Astrocyte (in vitro differentiated cells and primary cell): ENCODE measurements at regions not wholly inside any gene's neighbourhood (a gene's known extent, or its start where the extent isn't known, plus 50 kb on each side); places are given as distances from the start of the nearest gene placed in this dataset.

Source experiments
- EZH2 ChIP-seq: IDR thresholded peaks from 2 replicates; pipeline ENCODE4 v1.6.1; 2012; ENCODE audit warnings: mild to moderate bottlenecking, low read length, inconsistent platforms; ENCODE audit not compliant: insufficient read depth
- TF ChIP-seq, protein P1 (sequence below): IDR thresholded peaks from 2 replicates; pipeline ENCODE4 v1.5.1; 2011; ENCODE audit warnings: low read depth, mild to moderate bottlenecking, inconsistent platforms, low read length, moderate library complexity; ENCODE audit not compliant: insufficient read depth

DNA sequence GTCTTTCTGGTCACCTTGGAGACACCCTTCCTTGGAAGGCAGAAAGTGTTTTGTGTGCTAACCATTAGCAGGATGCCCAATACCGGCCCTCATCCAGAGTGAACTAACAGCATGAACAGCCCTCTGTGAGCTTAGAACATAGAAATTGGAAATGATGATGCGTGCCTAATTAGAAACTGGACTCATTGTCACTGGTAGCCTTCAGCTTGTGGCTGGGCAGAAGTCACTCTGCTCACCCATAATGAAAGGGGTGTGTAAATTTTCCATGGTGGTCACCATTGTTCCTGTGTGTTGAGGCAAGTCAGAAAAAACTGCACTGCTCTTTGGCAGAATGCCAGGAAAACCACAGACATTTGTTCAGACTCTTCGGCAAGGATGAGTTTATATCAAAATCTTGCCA lies 74.7 kb upstream of the CNTN4 start:
- TF ChIP-seq EZH2: no peak
- TF ChIP-seq, protein P1, sequence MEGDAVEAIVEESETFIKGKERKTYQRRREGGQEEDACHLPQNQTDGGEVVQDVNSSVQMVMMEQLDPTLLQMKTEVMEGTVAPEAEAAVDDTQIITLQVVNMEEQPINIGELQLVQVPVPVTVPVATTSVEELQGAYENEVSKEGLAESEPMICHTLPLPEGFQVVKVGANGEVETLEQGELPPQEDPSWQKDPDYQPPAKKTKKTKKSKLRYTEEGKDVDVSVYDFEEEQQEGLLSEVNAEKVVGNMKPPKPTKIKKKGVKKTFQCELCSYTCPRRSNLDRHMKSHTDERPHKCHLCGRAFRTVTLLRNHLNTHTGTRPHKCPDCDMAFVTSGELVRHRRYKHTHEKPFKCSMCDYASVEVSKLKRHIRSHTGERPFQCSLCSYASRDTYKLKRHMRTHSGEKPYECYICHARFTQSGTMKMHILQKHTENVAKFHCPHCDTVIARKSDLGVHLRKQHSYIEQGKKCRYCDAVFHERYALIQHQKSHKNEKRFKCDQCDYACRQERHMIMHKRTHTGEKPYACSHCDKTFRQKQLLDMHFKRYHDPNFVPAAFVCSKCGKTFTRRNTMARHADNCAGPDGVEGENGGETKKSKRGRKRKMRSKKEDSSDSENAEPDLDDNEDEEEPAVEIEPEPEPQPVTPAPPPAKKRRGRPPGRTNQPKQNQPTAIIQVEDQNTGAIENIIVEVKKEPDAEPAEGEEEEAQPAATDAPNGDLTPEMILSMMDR: no peak
